GM12874 (cell line): ENCODE measurements at regions not wholly inside any gene's neighbourhood (a gene's known extent, or its start where the extent isn't known, plus 50 kb on each side); places are given as distances from the start of the nearest gene placed in this dataset.

Source experiments
- TF ChIP-seq, protein P1 (sequence below): IDR thresholded peaks from 2 replicates; pipeline ENCODE4 v1.5.1; 2011; ENCODE audit warnings: low read depth, mild to moderate bottlenecking, control low read depth, low read length, moderate library complexity; ENCODE audit not compliant: insufficient read depth

GRCh38 chr6:9335431-9335830 is 900.1 kb upstream of the SLC35B3 start:
- TF ChIP-seq, protein P1, sequence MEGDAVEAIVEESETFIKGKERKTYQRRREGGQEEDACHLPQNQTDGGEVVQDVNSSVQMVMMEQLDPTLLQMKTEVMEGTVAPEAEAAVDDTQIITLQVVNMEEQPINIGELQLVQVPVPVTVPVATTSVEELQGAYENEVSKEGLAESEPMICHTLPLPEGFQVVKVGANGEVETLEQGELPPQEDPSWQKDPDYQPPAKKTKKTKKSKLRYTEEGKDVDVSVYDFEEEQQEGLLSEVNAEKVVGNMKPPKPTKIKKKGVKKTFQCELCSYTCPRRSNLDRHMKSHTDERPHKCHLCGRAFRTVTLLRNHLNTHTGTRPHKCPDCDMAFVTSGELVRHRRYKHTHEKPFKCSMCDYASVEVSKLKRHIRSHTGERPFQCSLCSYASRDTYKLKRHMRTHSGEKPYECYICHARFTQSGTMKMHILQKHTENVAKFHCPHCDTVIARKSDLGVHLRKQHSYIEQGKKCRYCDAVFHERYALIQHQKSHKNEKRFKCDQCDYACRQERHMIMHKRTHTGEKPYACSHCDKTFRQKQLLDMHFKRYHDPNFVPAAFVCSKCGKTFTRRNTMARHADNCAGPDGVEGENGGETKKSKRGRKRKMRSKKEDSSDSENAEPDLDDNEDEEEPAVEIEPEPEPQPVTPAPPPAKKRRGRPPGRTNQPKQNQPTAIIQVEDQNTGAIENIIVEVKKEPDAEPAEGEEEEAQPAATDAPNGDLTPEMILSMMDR = no peak

DNA sequence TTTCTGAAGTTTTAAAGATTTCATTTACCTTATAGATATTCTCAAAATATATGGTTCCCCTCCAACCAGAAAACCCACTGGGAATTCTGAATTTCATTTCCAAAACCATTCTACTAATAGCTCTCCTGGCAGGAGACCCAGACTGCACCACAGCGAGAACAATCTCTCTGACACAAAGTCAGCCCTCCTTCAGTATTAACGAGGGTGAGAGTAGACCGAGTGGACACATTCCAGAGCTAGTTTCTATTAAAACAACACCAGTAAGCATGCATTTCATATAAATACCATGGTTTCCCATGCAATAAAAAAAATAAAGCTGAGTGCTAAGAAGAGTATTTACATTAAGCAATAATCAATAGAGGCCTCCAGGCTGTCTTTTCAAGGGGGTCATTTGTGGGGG is 899.6 kb upstream of the SLC35B3 start:
- TF ChIP-seq, protein P1 = no peak

DNA sequence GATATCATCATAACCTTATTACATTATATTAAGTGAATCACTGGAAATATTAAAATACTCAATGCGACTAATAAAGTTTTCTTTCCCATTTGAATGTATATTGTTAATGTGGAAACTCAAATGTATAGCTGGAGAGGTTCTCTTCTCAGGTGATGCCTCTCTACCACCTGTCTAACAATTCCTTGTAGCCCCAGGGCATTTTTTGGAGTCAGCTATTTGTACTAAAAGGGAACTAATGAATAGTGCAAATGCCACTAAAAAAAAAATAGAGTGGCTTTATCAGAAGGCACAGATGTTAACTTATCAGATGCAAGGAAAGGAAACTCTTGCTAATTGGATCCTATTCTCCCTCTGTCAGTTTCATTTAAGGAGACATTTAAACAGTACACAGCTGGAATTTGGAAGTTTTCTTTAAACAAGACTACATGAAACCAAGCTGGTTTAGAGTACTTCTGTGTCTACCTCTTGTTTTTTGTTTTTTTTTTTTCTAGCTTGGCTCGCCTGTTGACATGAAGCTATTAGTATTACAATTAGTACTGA is 897.0 kb upstream of the SLC35B3 start:
- TF ChIP-seq, protein P1 = no peak

- TF ChIP-seq, protein P1 = no peak
Observed at GRCh38 chr6:9316831-9317230, 881.5 kb upstream of the SLC35B3 start.

- TF ChIP-seq, protein P1 = no peak
Observed at GRCh38 chr6:9315966-9316650, 880.8 kb upstream of the SLC35B3 start.

DNA sequence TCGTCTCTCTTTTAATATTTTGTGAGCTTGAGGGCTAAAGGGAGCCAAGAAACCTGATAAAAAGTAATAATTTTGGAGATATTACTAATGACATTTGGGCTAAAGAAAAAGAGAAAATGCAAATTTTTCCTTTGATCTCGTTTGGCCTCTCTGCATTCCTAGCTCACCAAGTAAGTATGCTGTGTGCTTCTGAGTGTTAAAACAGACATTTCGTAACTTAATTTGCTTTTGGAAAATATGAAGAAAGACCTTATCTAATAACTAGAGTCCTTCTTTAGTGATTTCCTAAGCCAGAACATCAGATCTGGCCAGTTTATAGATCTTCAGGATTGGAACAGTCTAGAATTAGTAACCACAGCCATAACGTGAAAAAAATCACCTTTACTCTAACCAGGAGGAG is 872.9 kb upstream of the SLC35B3 start:
- TF ChIP-seq, protein P1 = no peak

GRCh38 chr6:9307786-9308185 is 872.4 kb upstream of the SLC35B3 start:
- TF ChIP-seq, protein P1 = no peak
